HepG2 (cell line): ENCODE measurements at regions not wholly inside any gene's neighbourhood (a gene's known extent, or its start where the extent isn't known, plus 50 kb on each side); places are given as distances from the start of the nearest gene placed in this dataset.

ENCODE experiments used
- CTCF ChIP-seq: sonication (generic); formaldehyde crosslinking; IDR thresholded peaks from 2 replicates; pipeline ENCODE4 v1.5.0; 2020; ENCODE audit warnings: mild to moderate bottlenecking, missing genetic modification reagents, moderate library complexity
- FOXO1 ChIP-seq: sonication (generic); formaldehyde crosslinking; IDR thresholded peaks from 2 replicates; pipeline ENCODE4 v1.4.0; 2020; ENCODE audit warnings: missing genetic modification reagents
- ZSCAN29 ChIP-seq: sonication (generic); formaldehyde crosslinking; conservative IDR thresholded peaks from 2 replicates; pipeline ENCODE4 v1.4.0; 2020; ENCODE audit warnings: mild to moderate bottlenecking, missing genetic modification reagents

- TF ChIP-seq CTCF (no peak), ZSCAN29 (CRISPR knock-in tag) (no peak), FOXO1 (CRISPR knock-in tag) (no peak)
These were observed 290.0 kb downstream of the KCTD12 start for GRCh38 chr13:76596216-76596615.
